OCI-LY7 (cell line): ENCODE measurements at regions not wholly inside any gene's neighbourhood (a gene's known extent, or its start where the extent isn't known, plus 50 kb on each side); places are given as distances from the start of the nearest gene placed in this dataset.

Experiments used
- CTCF ChIP-seq: fragments of 200-600 bp; sonication (generic); conservative IDR thresholded peaks from 2 replicates; pipeline ENCODE4 v1.5.1; 2014; ENCODE audit warnings: mild to moderate bottlenecking, antibody characterized with exemption, low read length, moderate library complexity, mixed read lengths
- EZH2phosphoT487 ChIP-seq: fragments of 200-600 bp; sonication (generic); IDR thresholded peaks from 2 replicates; pipeline ENCODE4 v1.6.1; 2018; ENCODE audit warnings: low read depth, borderline replicate concordance, mild to moderate bottlenecking, mixed run types, antibody characterized with exemption, low read length, moderate library complexity, mixed read lengths

GRCh38 chr15:61700803-61701202 is 359.4 kb downstream of the VPS13C start:
- TF ChIP-seq CTCF (no peak), EZH2phosphoT487 (no peak)
